ENCODE measurements at regions not wholly inside any gene's neighbourhood (a gene's known extent, or its start where the extent isn't known, plus 50 kb on each side); places are given as distances from the start of the nearest gene placed in this dataset.
A peak's percentile ranks its signal among the peaks of the same experiment; 100 is the strongest.

GRCh38 chr11:47907499-47907898, 59.3 kb upstream of the NUP160 start:
- WGBS, 2 donors = 78% methylated on average over 5 of the region's 5 CpGs
- no peaks in the 10 kb centered on the region for H3K36me3 ChIP-seq
- FAIRE-seq (no peak), DNase-seq (no peak), ATAC-seq (peak in 2 of 4 donors; percentile 13 to 57)
- no peaks in the 10 kb centered on the region for H3K27me3 ChIP-seq
- H3K9me3 ChIP-seq = no peaks in the 10 kb centered on the region
- H3K4me3 ChIP-seq = no peak overlapping the region
- intact Hi-C loops (cut with DNase I) = no loop called here
- no peak for TF ChIP-seq CTCF (IDR thresholded peaks at IDR 0.05)
- peak overlapping the region in 1 of 4 donors; percentile 59 for H3K27ac ChIP-seq
- peaks cover 0 to 13% (median 5%) of the 10 kb centered on the region in 3 donors for H3K4me1 ChIP-seq

- no peaks in the 10 kb centered on the region for H3K9me3 ChIP-seq
- TF ChIP-seq CTCF (IDR thresholded peaks at IDR 0.05) = no peak
- intact Hi-C loops (cut with DNase I) = no loop called here
- 94% methylated on average over 6 of the region's 6 CpGs for WGBS, 2 donors
- no peak overlapping the region for H3K27ac ChIP-seq
- no peak for DNase-seq
- FAIRE-seq = no peak
- H3K36me3 ChIP-seq = no peaks in the 10 kb centered on the region
- no peak overlapping the region for H3K4me3 ChIP-seq
- H3K27me3 ChIP-seq = no peaks in the 10 kb centered on the region
- ATAC-seq = no peak
- H3K4me1 ChIP-seq = peaks cover 0 to 13% (median 5%) of the 10 kb centered on the region in 3 donors
These were observed 57.9 kb upstream of the NUP160 start for GRCh38 chr11:47906066-47906465.

- Histone ChIP-seq H3K36me3 (no peaks in the 10 kb centered on the region), H3K9me3 (no peaks in the 10 kb centered on the region), H3K4me3 (no peak overlapping the region), H3K27me3 (no peaks in the 10 kb centered on the region), H3K4me1 (peaks cover 0 to 13% (median 5%) of the 10 kb centered on the region in 3 donors), H3K27ac (no peak overlapping the region)
- intact Hi-C loops (cut with DNase I) = no loop called here
- no peak for ATAC-seq
- DNase-seq = no peak
- WGBS, 2 donors = 93% methylated on average over 22 of the region's 22 CpGs
- no peak for FAIRE-seq
- no peak for TF ChIP-seq CTCF (IDR thresholded peaks at IDR 0.05)
These were observed 57.4 kb upstream of the NUP160 start for GRCh38 chr11:47905358-47906059.

GRCh38 chr11:47904808-47905207, 56.7 kb upstream of the NUP160 start:
- Histone ChIP-seq H3K27me3 (no peaks in the 10 kb centered on the region), H3K4me3 (no peak overlapping the region), H3K9me3 (no peaks in the 10 kb centered on the region), H3K36me3 (no peaks in the 10 kb centered on the region), H3K27ac (no peak overlapping the region), H3K4me1 (peaks cover 0 to 13% (median 5%) of the 10 kb centered on the region in 3 donors)
- DNase-seq = no peak
- ATAC-seq = no peak
- 92 to 93% methylated on average over 9 of the region's 9 CpGs for WGBS, 2 donors
- no peak for FAIRE-seq
- intact Hi-C loops (cut with DNase I) = no loop called here
- TF ChIP-seq CTCF (IDR thresholded peaks at IDR 0.05) = no peak

- no peak for FAIRE-seq
- TF ChIP-seq CTCF (IDR thresholded peaks at IDR 0.05) = no peak
- intact Hi-C loops (cut with DNase I) = no loop called here
- Histone ChIP-seq H3K36me3 (no peaks in the 10 kb centered on the region), H3K9me3 (no peaks in the 10 kb centered on the region), H3K4me3 (no peak overlapping the region), H3K27me3 (no peaks in the 10 kb centered on the region), H3K27ac (no peak overlapping the region), H3K4me1 (peaks cover 0 to 13% (median 5%) of the 10 kb centered on the region in 3 donors)
- WGBS, 2 donors = 92 to 96% methylated on average over 3 of the region's 3 CpGs
- no peak for DNase-seq
- ATAC-seq = no peak
These were observed 55.9 kb upstream of the NUP160 start for GRCh38 chr11:47904048-47904447.

Measured in pancreas (tissue), 10 donors.